Activated CD8-positive, alpha-beta T cell treated with anti-CD3 and anti-CD28 coated beads, Interleukin-2, amount 10 ng/mL, durations not matched to agents 7 days and 5 days (primary cell): ENCODE measurements at regions not wholly inside any gene's neighbourhood (a gene's known extent, or its start where the extent isn't known, plus 50 kb on each side); places are given as distances from the start of the nearest gene placed in this dataset.

ENCODE experiments used
- ATAC-seq: fragments of 150-1000 bp; cut with Tn5 transposase; one replicate; pipeline ENCODE4 v1.10.0; 2021; ENCODE audit warnings: moderate library complexity
- CTCF ChIA-PET: fragments of 350-600 bp; sonication (Branson Sonifier 250); formaldehyde crosslinking; loops from one replicate; lab custom pipeline; 2021; ENCODE audit warnings: antibody characterized with exemption; lab: Charles Lee
- POLR2A ChIA-PET: fragments of 350-600 bp; sonication (Branson Sonifier 250); formaldehyde crosslinking; loops from one replicate; lab custom pipeline; 2021; ENCODE audit warnings: antibody characterized with exemption; lab: Charles Lee
- DNase-seq: peaks from one replicate; pipeline ENCODE4 v3.0.0-alpha.2; 2020
- H3K27ac Mint-ChIP-seq: one replicate; pipeline ENCODE4 v1.8.0; 2021; ENCODE audit warnings: mild to moderate bottlenecking, mixed read lengths
- H3K27me3 Mint-ChIP-seq: one replicate; pipeline ENCODE4 v1.8.0; 2021; ENCODE audit warnings: low read depth, mixed read lengths
- H3K36me3 Mint-ChIP-seq: one replicate; pipeline ENCODE4 v1.8.0; 2021; ENCODE audit warnings: low read depth, mixed read lengths
- H3K4me1 Mint-ChIP-seq: one replicate; pipeline ENCODE4 v1.8.0; 2021; ENCODE audit warnings: low read depth, mixed read lengths
- H3K4me3 Mint-ChIP-seq: one replicate; pipeline ENCODE4 v1.8.0; 2021; ENCODE audit warnings: mild to moderate bottlenecking, mixed read lengths
- H3K9me3 Mint-ChIP-seq: one replicate; pipeline ENCODE4 v1.8.0; 2022; ENCODE audit warnings: mixed read lengths; ENCODE audit not compliant: insufficient read depth

DNA sequence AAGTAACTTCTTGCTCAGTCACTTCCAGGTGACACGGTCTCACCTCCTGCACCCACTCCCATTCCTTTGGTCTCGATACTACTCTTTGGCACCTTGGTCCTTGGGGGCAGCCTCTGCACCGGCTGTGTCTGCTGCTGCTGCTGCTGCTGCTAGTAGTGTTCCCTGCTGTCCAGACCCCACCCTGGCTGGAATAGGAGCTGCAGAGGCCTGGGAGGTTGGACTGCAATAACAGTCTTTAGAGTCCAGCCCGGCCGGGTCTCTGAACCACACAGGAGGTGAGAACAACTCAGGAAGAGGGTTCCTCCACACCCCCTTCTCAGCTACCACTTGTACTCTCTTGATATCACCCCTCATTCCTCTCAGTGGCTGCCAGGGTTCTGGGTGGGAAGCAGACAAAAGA, 231.1 kb upstream of the NLRP1 start:
- Mint-ChIP-seq H3K36me3 (no peaks in the 10 kb centered on the region), H3K9me3 (peaks cover 6% of the 10 kb centered on the region), H3K27me3 (peaks cover 9% of the 10 kb centered on the region), H3K4me1 (no peaks in the 10 kb centered on the region), H3K4me3 (no peak overlapping the region), H3K27ac (no peak overlapping the region)
- no peak for ATAC-seq
- POLR2A ChIA-PET = no interaction called here
- no peak for DNase-seq
- CTCF ChIA-PET = no interaction called here

DNA sequence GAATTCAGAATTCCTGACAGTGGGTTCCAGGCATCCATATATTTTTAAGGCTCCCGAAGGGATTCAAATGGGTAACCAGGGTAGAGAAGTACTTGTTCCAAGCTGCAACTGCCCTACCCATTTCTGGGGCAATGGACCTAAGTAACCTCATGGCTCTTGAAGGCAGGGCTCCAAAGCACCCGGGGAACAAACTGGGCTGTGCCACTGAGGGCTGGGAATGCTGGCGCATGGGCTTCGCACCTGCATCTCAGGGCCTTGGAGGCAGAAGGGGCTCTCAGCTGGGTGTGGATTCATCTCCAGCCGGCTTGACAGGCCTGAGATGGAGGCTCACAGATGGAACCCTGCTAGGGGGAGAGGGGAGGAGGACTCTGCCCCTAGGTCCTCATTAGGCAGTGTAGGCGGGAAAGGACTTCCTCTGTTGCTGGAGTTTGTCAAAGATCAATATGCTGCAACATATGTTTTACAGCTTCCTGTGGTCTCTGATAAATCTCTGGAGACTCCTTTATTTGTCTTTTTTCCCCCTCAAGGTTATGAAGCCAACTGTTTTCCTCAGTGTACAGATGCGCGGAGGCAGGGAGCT, 232.3 kb upstream of the NLRP1 start:
- DNase-seq = no peak
- POLR2A ChIA-PET = no interaction called here

DNA sequence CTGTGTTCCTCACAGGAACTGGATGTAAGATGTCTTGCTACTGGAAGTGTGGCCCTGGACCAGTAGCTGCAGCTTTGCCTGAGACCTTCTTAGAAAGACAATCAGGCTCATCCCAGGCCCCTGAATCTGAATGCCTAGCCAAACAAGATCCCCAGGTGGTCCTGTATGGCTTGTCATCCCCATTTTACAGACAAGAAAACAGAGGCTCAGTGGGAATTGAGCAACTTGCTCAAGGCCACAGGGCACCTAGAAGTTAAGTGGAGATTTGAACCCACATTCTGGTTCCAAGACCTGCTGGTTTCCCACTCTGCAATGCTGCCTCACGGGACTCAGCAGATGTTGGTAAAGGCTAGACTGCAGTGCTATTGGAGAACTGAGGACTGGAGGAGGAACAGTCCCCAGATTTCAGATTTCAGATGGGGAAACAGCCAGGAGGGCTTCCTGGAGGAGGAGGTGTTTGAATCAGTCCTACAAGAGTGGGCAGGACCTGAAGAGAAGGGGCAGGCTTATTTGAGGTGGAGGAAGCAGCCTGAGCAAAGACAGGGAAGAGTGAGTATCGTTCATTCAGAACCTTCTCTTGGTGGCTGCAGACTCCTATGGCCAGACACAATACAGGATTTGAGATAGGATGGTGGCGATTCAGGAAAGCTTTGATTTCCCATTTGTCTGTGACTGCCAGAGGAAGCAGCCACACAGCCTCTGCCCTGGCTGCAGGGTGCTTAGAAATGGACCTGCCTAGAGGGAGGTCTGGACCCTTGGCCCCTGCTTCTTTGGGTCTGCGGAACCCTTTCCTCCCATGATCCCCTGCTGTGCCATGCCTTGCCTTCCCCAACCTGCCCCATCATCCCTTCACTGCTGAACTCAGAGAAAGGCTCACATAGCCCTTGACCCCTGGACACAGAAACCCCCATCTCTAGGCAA, 233.4 kb upstream of the NLRP1 start:
- H3K4me3 Mint-ChIP-seq = no peak overlapping the region
- no peak for ATAC-seq
- DNase-seq = no peak
- H3K9me3 Mint-ChIP-seq = no peaks in the 10 kb centered on the region
- CTCF ChIA-PET = no interaction called here
- H3K36me3 Mint-ChIP-seq = no peaks in the 10 kb centered on the region
- H3K4me1 Mint-ChIP-seq = no peaks in the 10 kb centered on the region
- peaks cover 9% of the 10 kb centered on the region for H3K27me3 Mint-ChIP-seq
- H3K27ac Mint-ChIP-seq = no peak overlapping the region
- POLR2A ChIA-PET = interaction anchor here (0.8 kb wide), 1 partner anchor 45 kb away, joined by 3 read pairs; no protein-coding TSS in a partner anchor

More for the DNA sequence above, 232.3 kb upstream of the NLRP1 start:
- Mint-ChIP-seq H3K4me3 (no peak overlapping the region), H3K27me3 (peaks cover 9% of the 10 kb centered on the region), H3K36me3 (no peaks in the 10 kb centered on the region), H3K27ac (no peak overlapping the region), H3K4me1 (no peaks in the 10 kb centered on the region), H3K9me3 (no peaks in the 10 kb centered on the region)
- no peak for ATAC-seq
- CTCF ChIA-PET = no interaction called here

DNA sequence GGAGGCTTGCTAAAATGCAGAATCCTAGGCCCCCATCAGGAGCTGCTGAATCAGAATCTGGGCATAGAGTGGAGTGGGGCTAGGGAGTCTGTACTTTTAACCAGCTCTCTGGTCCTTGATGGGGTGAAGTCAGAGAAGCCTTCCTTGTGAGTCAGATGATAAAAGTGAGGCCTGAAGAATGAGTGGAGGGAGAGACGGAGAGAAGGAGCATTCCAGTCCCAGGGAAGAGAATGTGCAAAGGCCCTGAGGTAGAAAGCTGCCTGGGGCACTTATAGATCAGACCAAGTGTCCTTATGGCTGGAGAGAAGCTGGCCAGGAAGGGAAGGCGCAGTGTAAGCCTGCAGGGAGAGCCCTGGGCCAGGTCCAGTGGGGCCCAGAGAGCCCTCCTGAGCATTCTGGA, 235.1 kb upstream of the NLRP1 start:
- no peak overlapping the region for H3K4me3 Mint-ChIP-seq
- ChIA-PET CTCF (no interaction called here), POLR2A (no interaction called here)
- no peaks in the 10 kb centered on the region for H3K36me3 Mint-ChIP-seq
- no peak overlapping the region for H3K27ac Mint-ChIP-seq
- ATAC-seq (no peak), DNase-seq (no peak)
- H3K27me3 Mint-ChIP-seq = peaks cover 9% of the 10 kb centered on the region
- H3K4me1 Mint-ChIP-seq = no peaks in the 10 kb centered on the region
- H3K9me3 Mint-ChIP-seq = no peaks in the 10 kb centered on the region

DNA sequence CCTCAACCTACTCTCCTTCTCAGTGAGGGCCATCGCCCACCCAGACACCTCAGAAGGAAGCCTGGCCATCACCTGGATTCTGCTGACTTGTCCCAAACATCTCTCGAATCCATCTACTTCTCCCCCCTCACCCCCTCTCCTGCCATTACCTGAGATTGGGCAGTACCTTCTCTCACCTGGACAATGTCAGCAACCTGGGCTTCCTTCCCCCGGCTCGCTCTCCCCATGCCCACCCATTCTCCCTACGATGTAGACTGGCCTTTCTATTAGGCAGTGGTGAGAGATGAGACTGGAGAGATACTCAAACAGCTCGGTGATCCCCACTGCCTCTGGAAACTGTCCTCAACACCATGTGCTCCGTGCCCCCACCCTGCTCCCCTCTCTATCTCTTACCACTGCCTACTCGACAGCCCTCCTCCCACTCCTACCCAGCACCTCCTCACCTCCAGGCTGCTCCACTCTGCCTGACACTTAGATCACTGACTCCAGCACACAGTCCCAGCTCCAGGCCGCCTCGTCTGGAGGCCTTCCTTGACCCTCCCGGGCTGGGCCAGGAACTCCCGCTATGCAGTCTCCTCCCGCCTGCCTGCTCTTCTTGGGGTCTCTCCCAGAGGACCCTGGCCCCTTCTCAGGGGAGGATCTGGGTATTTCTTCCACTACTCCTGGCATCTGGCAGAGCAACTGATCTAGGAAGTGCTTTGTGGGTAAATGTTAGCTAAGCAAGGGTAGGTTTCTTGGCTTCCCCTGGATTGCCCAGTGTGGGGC, 235.8 kb upstream of the NLRP1 start:
- H3K36me3 Mint-ChIP-seq = no peaks in the 10 kb centered on the region
- no peak overlapping the region for H3K4me3 Mint-ChIP-seq
- no peak for DNase-seq
- CTCF ChIA-PET = no interaction called here
- peaks cover 9% of the 10 kb centered on the region for H3K27me3 Mint-ChIP-seq
- no peak overlapping the region for H3K27ac Mint-ChIP-seq
- H3K9me3 Mint-ChIP-seq = no peaks in the 10 kb centered on the region
- ATAC-seq = no peak
- POLR2A ChIA-PET = no interaction called here
- H3K4me1 Mint-ChIP-seq = no peaks in the 10 kb centered on the region

DNA sequence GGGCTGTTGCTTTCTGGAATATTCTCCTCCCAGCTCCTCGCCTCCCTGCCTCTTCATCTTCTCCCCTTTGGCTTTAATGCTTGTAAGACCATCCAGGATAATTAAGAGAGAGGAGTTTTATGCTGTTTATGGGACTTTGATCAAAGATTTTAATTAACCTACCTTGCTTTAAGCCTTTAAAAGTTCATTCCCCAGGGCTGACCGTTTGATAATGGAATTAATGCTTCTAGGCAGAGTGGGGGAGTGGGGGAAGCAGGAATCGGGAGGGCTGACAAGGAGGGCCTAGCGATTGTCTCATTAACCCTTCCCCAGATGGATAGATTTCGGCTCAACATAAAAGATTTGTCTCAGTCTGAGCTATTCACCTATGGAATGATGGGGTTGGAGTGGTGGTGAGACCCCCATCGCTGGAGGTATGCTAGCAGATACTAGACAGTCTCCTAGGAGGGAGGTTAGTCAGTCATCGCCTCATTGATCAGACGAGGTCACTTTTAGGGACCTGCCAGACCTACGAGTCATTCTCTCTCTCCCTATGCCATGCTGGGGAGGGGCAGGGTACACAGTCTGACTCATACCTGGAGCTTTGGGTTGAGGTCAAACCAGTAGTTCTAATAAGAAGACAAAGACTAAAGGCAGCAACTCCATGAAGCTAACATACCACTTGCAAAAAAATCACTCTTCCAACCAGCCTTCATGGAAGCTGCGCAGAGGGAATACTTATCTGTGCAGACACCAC, 236.6 kb upstream of the NLRP1 start:
- H3K4me1 Mint-ChIP-seq = no peaks in the 10 kb centered on the region

DNA sequence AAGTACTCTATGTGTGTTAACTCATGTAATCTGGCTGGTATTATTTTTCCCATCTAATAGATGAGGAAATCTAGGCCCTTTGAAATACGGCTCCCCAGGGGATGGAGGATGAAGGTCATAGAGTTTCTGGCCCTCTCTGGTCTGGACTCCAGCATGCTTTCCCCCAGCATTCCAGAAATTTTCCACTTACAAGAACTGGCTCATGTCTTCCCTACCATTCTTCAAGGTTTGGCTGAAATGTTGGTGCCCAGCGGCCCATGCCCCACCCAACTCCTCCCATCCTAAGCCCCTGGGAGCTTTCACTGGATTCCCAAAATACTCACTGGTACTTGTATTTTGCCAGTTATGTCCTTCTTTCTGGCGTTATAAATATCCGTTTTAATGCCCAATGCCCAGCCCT, 237.5 kb upstream of the NLRP1 start:
- no peaks in the 10 kb centered on the region for H3K4me1 Mint-ChIP-seq
- ATAC-seq = no peak
- ChIA-PET POLR2A (no interaction called here), CTCF (no interaction called here)
- H3K27me3 Mint-ChIP-seq = peaks cover 8% of the 10 kb centered on the region
- no peak overlapping the region for H3K27ac Mint-ChIP-seq
- no peak overlapping the region for H3K4me3 Mint-ChIP-seq
- H3K9me3 Mint-ChIP-seq = no peaks in the 10 kb centered on the region
- no peak for DNase-seq
- H3K36me3 Mint-ChIP-seq = no peaks in the 10 kb centered on the region

More for the DNA sequence above, 236.6 kb upstream of the NLRP1 start:
- Mint-ChIP-seq H3K27ac (no peak overlapping the region), H3K4me3 (no peak overlapping the region), H3K9me3 (no peaks in the 10 kb centered on the region), H3K36me3 (no peaks in the 10 kb centered on the region), H3K27me3 (peaks cover 9% of the 10 kb centered on the region)
- ATAC-seq (no peak), DNase-seq (no peak)
- ChIA-PET POLR2A (no interaction called here), CTCF (no interaction called here)

DNA sequence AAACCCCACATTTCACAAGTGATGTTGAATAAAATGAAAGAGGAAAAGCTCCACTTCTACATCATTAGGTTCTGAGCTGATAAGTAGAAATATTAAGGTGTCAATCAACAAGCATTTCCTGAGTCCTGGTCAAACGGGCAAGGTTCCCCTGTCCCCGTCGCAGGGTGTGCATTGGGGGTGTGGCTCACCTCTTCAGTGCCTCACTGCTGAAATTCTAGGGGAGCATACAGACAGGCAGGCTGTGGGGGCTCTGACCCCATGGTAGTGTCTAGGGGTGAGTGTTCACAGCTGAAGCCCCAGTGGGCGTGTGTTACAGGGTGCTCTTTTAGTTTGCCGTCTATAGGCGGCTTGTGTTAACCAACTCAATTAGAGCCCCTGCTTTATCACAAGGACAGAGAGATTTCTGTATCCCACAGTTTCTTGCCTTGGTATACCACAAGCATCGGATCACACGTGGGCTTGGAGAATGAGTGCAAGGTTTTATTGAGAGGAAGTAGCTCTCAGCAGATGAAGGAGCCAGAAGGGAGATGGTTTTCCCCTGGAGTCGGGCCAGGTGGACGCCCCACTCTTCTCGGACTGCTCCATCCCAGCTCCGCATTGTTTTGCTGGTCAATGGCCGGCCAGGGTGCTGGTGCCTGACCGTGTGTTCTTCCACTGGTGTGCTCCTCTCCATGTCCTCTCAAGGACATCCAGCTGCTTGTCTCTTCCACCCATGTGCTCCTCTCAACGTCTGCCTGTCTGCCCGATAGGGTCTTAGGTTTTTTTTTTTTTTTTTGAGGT, 238.2 kb upstream of the NLRP1 start:
- peaks cover 9% of the 10 kb centered on the region for H3K27me3 Mint-ChIP-seq
- H3K36me3 Mint-ChIP-seq = no peaks in the 10 kb centered on the region
- no peaks in the 10 kb centered on the region for H3K9me3 Mint-ChIP-seq
- H3K4me1 Mint-ChIP-seq = no peaks in the 10 kb centered on the region
- ChIA-PET POLR2A (no interaction called here), CTCF (no interaction called here)
- no peak overlapping the region for H3K4me3 Mint-ChIP-seq
- DNase-seq (no peak), ATAC-seq (no peak)
- no peak overlapping the region for H3K27ac Mint-ChIP-seq

DNA sequence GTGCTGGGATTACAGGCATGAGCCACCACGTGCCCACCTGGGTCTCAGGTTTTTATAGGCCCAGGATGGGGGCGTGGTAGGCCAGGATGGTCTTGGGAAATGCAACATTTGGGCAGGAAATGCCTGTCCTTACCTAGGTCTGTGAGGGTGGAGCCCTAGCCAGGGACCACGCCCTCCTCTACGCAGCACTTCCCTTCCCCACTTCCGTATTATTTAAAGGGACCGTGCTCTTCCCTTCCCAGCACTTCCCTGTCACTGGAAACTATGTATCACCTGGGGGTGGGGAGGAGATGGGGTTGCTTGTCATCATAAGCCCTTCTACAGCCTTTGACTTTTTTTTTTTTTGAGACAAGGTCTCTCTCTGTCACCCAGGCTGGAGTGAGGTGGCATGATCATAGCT, 238.9 kb upstream of the NLRP1 start:
- POLR2A ChIA-PET = no interaction called here
- Mint-ChIP-seq H3K9me3 (no peaks in the 10 kb centered on the region), H3K4me1 (no peaks in the 10 kb centered on the region), H3K27me3 (peaks cover 10% of the 10 kb centered on the region), H3K4me3 (no peak overlapping the region), H3K27ac (no peak overlapping the region), H3K36me3 (no peaks in the 10 kb centered on the region)
- no peak for DNase-seq
- no peak for ATAC-seq
- CTCF ChIA-PET = no interaction called here

DNA sequence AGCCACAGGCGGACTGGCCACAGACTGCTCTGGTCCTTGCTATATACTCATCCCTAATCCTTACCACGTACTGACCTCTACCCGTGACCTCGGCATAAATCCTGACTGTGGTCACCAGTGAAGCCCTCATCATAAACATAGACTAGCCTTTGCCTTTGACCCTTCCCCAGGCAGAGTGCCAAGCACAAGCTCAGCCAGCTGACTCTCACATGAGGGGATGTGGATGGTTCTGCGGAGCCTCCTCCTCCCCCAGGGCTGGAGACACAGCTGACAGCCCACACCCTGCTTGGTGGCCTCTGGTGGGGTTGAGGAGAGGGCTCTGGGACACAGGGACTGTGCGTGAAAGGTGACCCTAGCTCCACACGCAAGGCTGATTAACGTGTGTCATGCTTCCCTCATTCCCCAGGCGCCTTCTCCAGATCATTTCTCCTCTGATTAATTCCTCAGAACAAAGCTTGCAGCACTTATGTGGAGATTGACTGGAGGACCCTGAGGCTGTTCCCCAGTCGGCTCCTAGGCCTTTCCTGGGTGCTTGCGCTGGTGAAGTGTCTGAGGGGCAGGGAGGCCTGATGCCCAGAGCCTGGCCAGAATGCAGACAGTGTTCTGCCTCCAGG, 241.5 kb upstream of the NLRP1 start:
- Mint-ChIP-seq H3K9me3 (no peaks in the 10 kb centered on the region), H3K27ac (no peak overlapping the region), H3K36me3 (no peaks in the 10 kb centered on the region), H3K4me3 (no peak overlapping the region), H3K4me1 (no peaks in the 10 kb centered on the region), H3K27me3 (peaks cover 17% of the 10 kb centered on the region)
- ChIA-PET POLR2A (no interaction called here), CTCF (no interaction called here)
- no peak for DNase-seq
- no peak for ATAC-seq

DNA sequence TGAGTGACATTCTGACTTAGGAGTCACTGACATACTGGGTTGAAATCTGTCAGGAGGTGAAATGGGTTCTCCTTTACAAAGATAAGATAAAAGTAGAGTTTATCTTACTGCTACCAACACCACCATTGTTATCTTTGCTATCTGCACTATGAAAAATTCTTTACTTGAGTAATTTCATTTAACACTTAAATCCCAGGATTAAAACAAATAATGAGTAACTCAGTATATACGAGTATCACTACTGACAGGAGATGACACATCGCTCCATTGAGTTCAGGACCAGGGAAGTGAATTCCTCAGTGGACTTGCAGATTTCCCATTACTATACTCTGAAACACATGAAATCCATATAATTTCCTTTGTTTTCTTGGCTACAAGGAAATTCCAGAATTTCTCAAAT, 242.1 kb upstream of the NLRP1 start:
- no peaks in the 10 kb centered on the region for H3K4me1 Mint-ChIP-seq

More for the DNA sequence above, 242.1 kb upstream of the NLRP1 start:
- Mint-ChIP-seq H3K27ac (no peak overlapping the region), H3K4me3 (no peak overlapping the region), H3K36me3 (no peaks in the 10 kb centered on the region), H3K9me3 (no peaks in the 10 kb centered on the region), H3K27me3 (peaks cover 17% of the 10 kb centered on the region)
- CTCF ChIA-PET = no interaction called here
- POLR2A ChIA-PET = no interaction called here
- ATAC-seq (no peak), DNase-seq (no peak)
